H1 (cell line): ENCODE measurements at regions not wholly inside any gene's neighbourhood (a gene's known extent, or its start where the extent isn't known, plus 50 kb on each side); places are given as distances from the start of the nearest gene placed in this dataset.

ENCODE experiments used
- CTCF ChIA-PET: fragments of 300-600 bp; sonication (Branson Sonifier 250); formaldehyde crosslinking; loops from one replicate; lab custom pipeline; 2021; ENCODE audit not compliant: partially characterized antibody; lab: Charles Lee
- POLR2A ChIA-PET: fragments of 300-600 bp; sonication (Branson Sonifier 250); formaldehyde crosslinking; loops from one replicate; lab custom pipeline; 2021; ENCODE audit warnings: inconsistent platforms; ENCODE audit not compliant: partially characterized antibody; lab: Charles Lee
- DNase-seq, 2 experiments: peaks; one replicate each; pipeline versions ENCODE4 v3.0.0 to v3.0.0-alpha.2; 2010 to 2022; ENCODE audit warnings: low spot score in 2 of 2, low read depth in 1 of 2, mixed read lengths in 1 of 2
- FAIRE-seq: peaks from 2 replicates; lab custom pipeline; 2011; peaks lifted over from hg19 to GRCh38; lab: Jason Lieb, UNC
- H2AFZ ChIP-seq: 2 replicates; pipeline ENCODE4 v1.8.1; 2012; ENCODE audit warnings: low read length, inconsistent platforms
- H2AK5ac ChIP-seq: 2 replicates; pipeline ENCODE4 v1.6.1; 2013; ENCODE audit warnings: low read depth, low read length
- H2BK120ac ChIP-seq: replicated peaks from 2 replicates; pipeline ENCODE3; 2013; ENCODE audit warnings: low read depth, low read length, inconsistent platforms
- H2BK12ac ChIP-seq: 2 replicates; pipeline ENCODE4 v1.6.1; 2013; ENCODE audit warnings: low read depth, low read length
- H2BK15ac ChIP-seq: 2 replicates; pipeline ENCODE4 v1.6.1; 2013; ENCODE audit warnings: low read length
- H2BK20ac ChIP-seq: 2 replicates; pipeline ENCODE4 v1.6.1; 2013; ENCODE audit warnings: low read length
- H2BK5ac ChIP-seq: 2 replicates; pipeline ENCODE4 v1.6.1; 2013; ENCODE audit warnings: low read depth, low read length
- H3K14ac ChIP-seq: 2 replicates; pipeline ENCODE4 v1.6.1; 2013; ENCODE audit warnings: inconsistent platforms; ENCODE audit not compliant: insufficient read length
- H3K18ac ChIP-seq: 2 replicates; pipeline ENCODE4 v1.6.1; 2013; ENCODE audit warnings: low read length; ENCODE audit errors: extremely low read depth
- H3K23ac ChIP-seq: 2 replicates; pipeline ENCODE4 v1.6.1; 2013; ENCODE audit warnings: inconsistent platforms; ENCODE audit not compliant: insufficient read length
- H3K23me2 ChIP-seq: 2 replicates; pipeline ENCODE4 v1.6.1; 2013; ENCODE audit warnings: low read depth, low read length
- H3K27ac ChIP-seq: 2 replicates; pipeline ENCODE4 v1.6.1; 2011; ENCODE audit warnings: low read depth, low read length, inconsistent platforms
- H3K27me3 ChIP-seq, 4 experiments: replicated peaks in 1 of 4; 1 replicate in 1 of 4; 2 replicates in 3 of 4; pipeline versions ENCODE4 v1.6.1 to v1.8.1; 2011 to 2013; ENCODE audit warnings: low read length in 3 of 4, mild to moderate bottlenecking in 3 of 4, inconsistent platforms in 2 of 4, mixed read lengths in 2 of 4, moderate library complexity in 1 of 4; ENCODE audit not compliant: control insufficient read depth in 3 of 4, insufficient read depth in 3 of 4; ENCODE audit errors: extremely low read depth in 1 of 4
- H3K36me3 ChIP-seq, 4 experiments: 2 replicates each; pipeline versions ENCODE4 v1.6.1 to v1.8.1; 2011 to 2013; ENCODE audit warnings: mild to moderate bottlenecking in 4 of 4, low read length in 3 of 4, moderate library complexity in 2 of 4, control low read depth in 1 of 4, inconsistent platforms in 1 of 4; ENCODE audit not compliant: insufficient read depth in 4 of 4, control insufficient read depth in 2 of 4
- H3K4ac ChIP-seq: replicated peaks from 2 replicates; pipeline ENCODE3; 2013; ENCODE audit warnings: low read length, low read depth, mixed read lengths, inconsistent platforms; ENCODE audit not compliant: insufficient read length
- H3K4me1 ChIP-seq, 4 experiments: replicated peaks in 1 of 4; 1 replicate in 1 of 4; 2 replicates in 3 of 4; pipeline versions ENCODE4 v1.6.1 to v1.8.1; 2011 to 2013; ENCODE audit warnings: low read length in 3 of 4, inconsistent platforms in 2 of 4, mixed read lengths in 1 of 4; ENCODE audit not compliant: insufficient read depth in 4 of 4, control insufficient read depth in 3 of 4
- H3K4me2 ChIP-seq, 2 experiments: 2 replicates each; pipeline versions ENCODE4 v1.6.1 to v1.8.1; 2011 to 2013; ENCODE audit warnings: low read depth in 2 of 2, low read length in 2 of 2, control low read depth in 1 of 2, inconsistent platforms in 1 of 2, mild to moderate bottlenecking in 1 of 2; ENCODE audit not compliant: insufficient read depth in 1 of 2
- H3K4me3 ChIP-seq, 4 experiments: fragments of 200-600, 300-600 bp in 1 of 4; sonication (generic), shearing (Covaris generic), sonication (Bioruptor Twin) in 1 of 4; 2 replicates each; pipeline versions ENCODE4 v1.5.1 to v1.8.1; 2011 to 2016; ENCODE audit warnings: low read length in 4 of 4, low read depth in 3 of 4, control low read depth in 2 of 4, inconsistent platforms in 2 of 4, mild to moderate bottlenecking in 2 of 4, mixed read lengths in 1 of 4, moderate library complexity in 1 of 4; ENCODE audit not compliant: insufficient read depth in 2 of 4; ENCODE audit errors: extremely low read depth in 1 of 4
- H3K56ac ChIP-seq: replicated peaks from 2 replicates; pipeline ENCODE3; 2013; ENCODE audit warnings: low read depth, mild to moderate bottlenecking, mixed read lengths, low read length, inconsistent platforms; ENCODE audit not compliant: insufficient read length
- H3K79me1 ChIP-seq: 2 replicates; pipeline ENCODE4 v1.6.1; 2013; ENCODE audit warnings: low read depth, low read length, control low read depth
- H3K79me2 ChIP-seq, 2 experiments: 2 replicates each; pipeline versions ENCODE4 v1.6.1 to v1.8.1; 2012 to 2013; ENCODE audit warnings: low read length in 2 of 2, mild to moderate bottlenecking in 2 of 2, inconsistent platforms in 1 of 2; ENCODE audit not compliant: insufficient read depth in 2 of 2, control insufficient read depth in 1 of 2
- H3K9ac ChIP-seq, 4 experiments: replicated peaks in 1 of 4; 1 replicate in 1 of 4; 2 replicates in 3 of 4; pipeline versions ENCODE4 v1.6.1 to v1.8.1; 2011 to 2013; ENCODE audit warnings: low read depth in 3 of 4, low read length in 3 of 4, control low read depth in 2 of 4, mild to moderate bottlenecking in 2 of 4, moderate library complexity in 2 of 4, inconsistent platforms in 1 of 4; ENCODE audit errors: extremely low read depth in 1 of 4
- H3K9me3 ChIP-seq, 2 experiments: 2 replicates each; pipeline versions ENCODE4 v1.6.1 to v1.8.1; 2012 to 2013; ENCODE audit warnings: mild to moderate bottlenecking in 2 of 2, moderate library complexity in 2 of 2, control low read depth in 1 of 2, inconsistent platforms in 1 of 2, low read depth in 1 of 2, low read length in 1 of 2, mixed read lengths in 1 of 2; ENCODE audit not compliant: insufficient read depth in 2 of 2
- H4K20me1 ChIP-seq, 2 experiments: replicated peaks in 1 of 2; 2 replicates each; pipeline versions ENCODE3 to v1.8.1; 2011 to 2013; ENCODE audit warnings: inconsistent platforms in 2 of 2, low read length in 2 of 2, mild to moderate bottlenecking in 1 of 2; ENCODE audit not compliant: insufficient read depth in 2 of 2, control insufficient read depth in 1 of 2
- H4K5ac ChIP-seq: 2 replicates; pipeline ENCODE4 v1.6.1; 2013; ENCODE audit warnings: low read length, low read depth, mixed read lengths, inconsistent platforms; ENCODE audit not compliant: insufficient read length
- H4K8ac ChIP-seq: 2 replicates; pipeline ENCODE4 v1.8.0; 2013; ENCODE audit warnings: mild to moderate bottlenecking, moderate library complexity, low read length, inconsistent platforms; ENCODE audit not compliant: insufficient read depth; ENCODE audit errors: extremely low read depth
- H4K91ac ChIP-seq: replicated peaks from 2 replicates; pipeline ENCODE3; 2013; ENCODE audit warnings: low read length, mixed read lengths, inconsistent platforms; ENCODE audit not compliant: insufficient read length
- ATF3 ChIP-seq: IDR thresholded peaks from 2 replicates; pipeline ENCODE4 v1.6.1; 2011; ENCODE audit warnings: low read depth, mild to moderate bottlenecking, low read length; ENCODE audit not compliant: insufficient read depth
- JUN ChIP-seq: IDR thresholded peaks from 2 replicates; pipeline ENCODE4 v1.6.1; 2011; ENCODE audit warnings: low read depth, mild to moderate bottlenecking, improper control_type of control experiment, low read length
- KDM1A ChIP-seq: fragments of 200-600, 300-600 bp; sonication (generic); IDR thresholded peaks from 2 replicates; pipeline ENCODE4 v1.7.1; 2016; ENCODE audit warnings: mild to moderate bottlenecking, low read length, borderline replicate concordance

- H3K79me2 ChIP-seq = no peaks in the 10 kb centered on the region
- H3K36me3 ChIP-seq = peaks cover 0 to 8% (median 0%) of the 10 kb centered on the region in 4 experiments; a peak in 1 of 8 replicates
- no peak overlapping the region for H2BK15ac ChIP-seq
- ChIA-PET POLR2A (no interaction called here), CTCF (no interaction called here)
- H2BK5ac ChIP-seq = no peak overlapping the region
- H4K5ac ChIP-seq = no peak overlapping the region
- no peak overlapping the region for H2BK120ac ChIP-seq
- no peak overlapping the region for H3K14ac ChIP-seq
- H3K4ac ChIP-seq = no peak overlapping the region
- H3K27me3 ChIP-seq = no peaks in the 10 kb centered on the region
- H3K23me2 ChIP-seq = no peaks in the 10 kb centered on the region; the same call in 1 of the 2 replicates
- no peak for TF ChIP-seq KDM1A
- TF ChIP-seq ATF3 = no peak
- no peak for TF ChIP-seq JUN
- H3K4me1 ChIP-seq = no peaks in the 10 kb centered on the region
- H3K18ac ChIP-seq = no peak overlapping the region
- no peak overlapping the region for H2AFZ ChIP-seq
- H3K9ac ChIP-seq = no peak overlapping the region
- no peak for DNase-seq
- H2AK5ac ChIP-seq = no peak overlapping the region
- FAIRE-seq = no peak
- H2BK20ac ChIP-seq = no peak overlapping the region
- H3K56ac ChIP-seq = no peak overlapping the region
- no peak overlapping the region for H3K27ac ChIP-seq
- no peak overlapping the region for H3K23ac ChIP-seq
- H3K4me3 ChIP-seq = no peak overlapping the region
- no peak overlapping the region for H4K8ac ChIP-seq
- no peak overlapping the region for H4K91ac ChIP-seq
- H3K9me3 ChIP-seq = peaks cover 23 to 26% of the 10 kb centered on the region in 2 experiments
- no peak overlapping the region for H2BK12ac ChIP-seq
- H4K20me1 ChIP-seq = no peaks in the 10 kb centered on the region
- H3K79me1 ChIP-seq = no peaks in the 10 kb centered on the region
- H3K4me2 ChIP-seq = no peak overlapping the region
Measured at GRCh38 chr4:92074839-92075238, 228.9 kb upstream of the GRID2 start.
